Testis (tissue), 2 donors: ENCODE measurements at regions not wholly inside any gene's neighbourhood (a gene's known extent, or its start where the extent isn't known, plus 50 kb on each side); places are given as distances from the start of the nearest gene placed in this dataset.

Source experiments
- POLR2A ChIP-seq: fragments of 450-650 bp; IDR thresholded peaks from one replicate; pipeline ENCODE4 v1.6.1; 2017; ENCODE audit warnings: antibody characterized with exemption, mild to moderate bottlenecking, moderate library complexity
- TF ChIP-seq, protein P1 (sequence below), 3 experiments: fragments of 450-650 bp in 2 of 3; fragments of 200-600 bp in 1 of 3; sonication (generic) in 1 of 3; IDR thresholded peaks; one replicate each; pipeline ENCODE4 v1.5.1; 2016 to 2019; ENCODE audit warnings: antibody characterized with exemption in 3 of 3, mild to moderate bottlenecking in 2 of 3, moderate library complexity in 1 of 3

- TF ChIP-seq, protein P1, sequence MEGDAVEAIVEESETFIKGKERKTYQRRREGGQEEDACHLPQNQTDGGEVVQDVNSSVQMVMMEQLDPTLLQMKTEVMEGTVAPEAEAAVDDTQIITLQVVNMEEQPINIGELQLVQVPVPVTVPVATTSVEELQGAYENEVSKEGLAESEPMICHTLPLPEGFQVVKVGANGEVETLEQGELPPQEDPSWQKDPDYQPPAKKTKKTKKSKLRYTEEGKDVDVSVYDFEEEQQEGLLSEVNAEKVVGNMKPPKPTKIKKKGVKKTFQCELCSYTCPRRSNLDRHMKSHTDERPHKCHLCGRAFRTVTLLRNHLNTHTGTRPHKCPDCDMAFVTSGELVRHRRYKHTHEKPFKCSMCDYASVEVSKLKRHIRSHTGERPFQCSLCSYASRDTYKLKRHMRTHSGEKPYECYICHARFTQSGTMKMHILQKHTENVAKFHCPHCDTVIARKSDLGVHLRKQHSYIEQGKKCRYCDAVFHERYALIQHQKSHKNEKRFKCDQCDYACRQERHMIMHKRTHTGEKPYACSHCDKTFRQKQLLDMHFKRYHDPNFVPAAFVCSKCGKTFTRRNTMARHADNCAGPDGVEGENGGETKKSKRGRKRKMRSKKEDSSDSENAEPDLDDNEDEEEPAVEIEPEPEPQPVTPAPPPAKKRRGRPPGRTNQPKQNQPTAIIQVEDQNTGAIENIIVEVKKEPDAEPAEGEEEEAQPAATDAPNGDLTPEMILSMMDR (IDR thresholded peaks at IDR 0.05), result no peak
- no peak for TF ChIP-seq POLR2A
Observed at GRCh38 chr12:115305867-115306266, 621.9 kb upstream of the TBX3 start.
